ENCODE measurements at regions not wholly inside any gene's neighbourhood (a gene's known extent, or its start where the extent isn't known, plus 50 kb on each side); places are given as distances from the start of the nearest gene placed in this dataset.
"Not testable (repeated sequence)": the region's sequence is repeated elsewhere in the genome, so short reads cannot be mapped to it uniquely, and the experiment has no call there.

DNA sequence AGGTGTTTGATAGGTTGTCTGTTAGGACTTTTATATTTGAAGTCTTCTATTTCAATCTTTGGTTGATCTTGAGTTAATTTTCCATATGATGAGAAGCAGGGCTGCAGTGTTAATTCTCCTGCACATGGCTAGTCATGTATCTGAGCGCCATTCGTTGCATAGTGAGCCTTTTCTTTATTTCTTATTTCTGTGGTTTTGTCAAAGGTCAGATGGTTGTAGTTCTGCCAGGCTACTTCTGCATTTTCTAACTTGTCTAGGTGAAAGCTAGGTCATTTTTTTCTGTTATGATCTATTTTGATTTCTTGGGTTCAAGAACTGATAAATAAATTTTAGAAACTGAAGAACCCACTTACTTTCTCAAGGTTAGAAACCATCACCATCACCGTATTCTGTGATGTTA is 56.7 kb downstream of the CCDC74A start:
- FAIRE-seq (no peak), DNase-seq (ENCODE audit: insufficient read length, low spot score) (no peak)
- no peak for TF ChIP-seq POLR2A (IDR thresholded peaks at IDR 0.05; ENCODE audit: low read depth, low read length)

DNA sequence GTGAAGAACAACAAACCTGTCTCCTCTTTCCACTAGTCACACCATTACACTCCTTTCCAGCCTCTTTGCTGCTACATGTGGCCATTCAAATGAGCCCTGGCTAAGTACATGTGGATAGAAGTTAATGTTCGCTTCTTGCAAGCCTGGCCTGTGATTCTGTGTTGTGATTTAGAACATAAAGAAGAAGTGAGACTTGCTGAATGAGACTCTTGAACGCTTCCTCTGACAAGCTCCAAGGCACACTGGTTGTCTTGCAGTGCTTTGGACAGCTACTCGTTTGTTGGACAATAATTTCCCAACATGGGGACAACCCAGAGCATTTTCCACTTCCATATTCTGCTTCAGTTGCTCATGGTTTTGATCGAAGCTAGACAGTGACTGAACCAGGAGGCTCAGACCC is 57.3 kb downstream of the CCDC74A start:
- no peak for TF ChIP-seq POLR2A (IDR thresholded peaks at IDR 0.05; ENCODE audit: low read depth, low read length)
- DNase-seq (ENCODE audit: insufficient read length, low spot score) (no peak), FAIRE-seq (no peak)

DNA sequence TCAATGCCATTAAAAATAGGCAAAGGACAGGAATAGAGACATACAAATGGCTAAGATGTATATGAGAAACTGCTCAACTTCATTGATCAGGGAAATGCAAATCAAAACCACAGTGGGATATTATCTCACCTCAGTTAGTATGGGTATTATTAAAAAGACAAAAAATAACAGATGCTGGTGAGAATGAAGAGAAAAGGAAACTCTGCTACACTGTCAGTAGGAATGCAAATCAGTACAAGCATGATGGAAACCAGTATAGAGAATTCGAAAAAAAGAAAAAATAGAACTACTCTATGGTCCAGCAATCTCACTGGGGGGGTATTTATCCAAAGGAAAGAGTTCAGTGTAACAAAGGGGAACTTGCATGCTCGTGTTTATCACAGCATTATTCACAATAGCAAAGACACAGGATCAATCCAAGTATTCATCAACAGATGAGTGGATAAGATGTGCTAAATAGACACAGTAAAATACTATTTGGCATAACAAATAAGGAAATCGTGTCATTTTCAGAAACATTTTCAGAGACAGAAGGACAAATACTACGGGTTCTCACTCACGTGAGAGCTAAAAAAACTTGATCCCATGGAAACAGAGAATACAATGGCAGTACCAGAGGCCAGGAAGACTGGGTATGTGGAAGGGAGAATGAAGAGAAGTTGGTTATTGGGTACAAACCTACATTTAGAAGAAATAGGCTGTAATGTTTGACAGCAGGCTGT is 60.6 kb downstream of the CCDC74A start:
- FAIRE-seq (no peak), DNase-seq (ENCODE audit: insufficient read length, low spot score) (no peak)
- TF ChIP-seq POLR2A (IDR thresholded peaks at IDR 0.05; ENCODE audit: low read depth, low read length) = no peak

DNA sequence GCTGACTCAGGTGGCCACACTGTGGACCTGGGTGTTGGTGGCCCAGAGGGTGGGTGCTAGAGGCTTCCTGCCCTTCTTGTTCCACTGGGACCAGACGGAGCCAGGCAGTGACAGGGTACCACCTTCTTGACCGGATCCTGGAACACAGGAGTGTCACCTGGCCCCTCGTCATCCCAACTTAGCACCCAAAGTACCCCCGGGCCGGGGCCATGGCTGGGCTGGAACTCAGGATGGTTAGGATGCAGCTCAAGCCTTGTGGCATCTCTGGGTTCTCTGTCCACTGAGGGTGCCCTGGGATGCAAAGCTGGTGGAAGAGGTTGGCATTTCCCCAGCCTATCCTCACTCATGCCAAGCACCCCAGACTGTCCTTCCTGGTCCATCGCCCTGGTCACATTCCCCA is 61.4 kb downstream of the CCDC74A start:
- not testable (repeated sequence) for FAIRE-seq; DNase-seq (ENCODE audit: insufficient read length, low spot score)

DNA sequence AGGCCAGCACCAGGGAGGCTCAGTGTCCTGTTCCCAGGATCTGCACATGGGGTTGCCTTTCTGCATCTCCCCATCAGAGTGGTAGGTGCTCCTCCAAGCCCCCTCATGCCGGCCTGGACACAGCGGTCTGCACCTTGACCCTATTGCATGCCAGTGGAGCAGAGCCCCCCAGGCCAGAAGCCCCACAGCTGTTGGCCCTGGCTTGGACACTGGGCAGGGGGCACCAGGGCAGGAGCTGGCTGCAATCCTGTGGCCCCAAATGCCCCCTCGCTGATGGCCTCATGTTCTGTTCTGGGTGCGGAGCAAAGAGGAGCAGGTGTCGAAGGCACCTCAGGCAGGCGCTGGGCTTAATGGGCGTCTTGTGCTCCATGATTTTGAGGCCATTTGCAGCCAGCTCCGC is 62.7 kb downstream of the CCDC74A start:
- FAIRE-seq (no peak), DNase-seq (ENCODE audit: insufficient read length, low spot score) (no peak)
- no peak for TF ChIP-seq POLR2A (IDR thresholded peaks at IDR 0.05; ENCODE audit: low read depth, low read length)

DNA sequence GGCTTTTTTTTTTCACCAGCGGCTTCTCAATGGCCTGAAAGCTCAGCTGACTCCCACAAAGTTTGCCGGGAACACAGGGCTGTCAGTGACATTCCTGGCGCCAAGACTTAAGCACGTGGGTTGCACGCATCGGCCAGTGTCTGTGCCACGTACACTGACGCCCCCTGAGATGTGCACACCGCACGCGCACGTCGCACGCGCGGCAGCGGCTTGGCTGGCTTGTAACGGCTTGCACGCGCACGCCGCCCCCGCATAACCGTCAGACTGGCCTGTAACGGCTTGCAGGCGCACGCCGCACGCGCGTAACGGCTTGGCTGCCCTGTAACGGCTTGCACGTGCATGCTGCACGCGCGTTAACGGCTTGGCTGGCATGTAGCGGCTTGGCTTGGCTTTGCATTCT is 63.2 kb downstream of the CCDC74A start:
- no peak for FAIRE-seq
- TF ChIP-seq POLR2A (IDR thresholded peaks at IDR 0.05; ENCODE audit: low read depth, low read length) = no peak

DNA sequence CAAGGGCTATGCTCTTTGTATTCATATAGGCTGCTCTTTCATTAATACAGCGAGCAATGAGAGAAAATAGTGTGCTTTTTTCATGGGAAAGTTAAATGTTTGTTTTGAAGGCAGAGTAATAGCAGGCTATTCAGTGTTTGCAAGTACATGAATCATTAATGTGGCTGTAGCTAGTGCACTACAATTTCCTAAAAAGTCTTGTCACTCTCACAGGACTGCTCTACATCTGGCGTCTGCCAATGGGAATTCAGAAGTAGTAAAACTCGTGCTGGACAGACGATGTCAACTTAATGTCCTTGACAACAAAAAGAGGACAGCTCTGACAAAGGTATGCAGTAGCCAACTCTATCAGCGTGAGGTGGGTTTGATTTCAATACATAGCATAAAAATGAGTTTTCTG is 68.9 kb downstream of the CCDC74A start:
- DNase-seq (ENCODE audit: insufficient read length, low spot score); FAIRE-seq: not testable (repeated sequence)

More for the DNA sequence above, 63.2 kb downstream of the CCDC74A start:
- DNase-seq (ENCODE audit: insufficient read length, low spot score) = no peak

DNA sequence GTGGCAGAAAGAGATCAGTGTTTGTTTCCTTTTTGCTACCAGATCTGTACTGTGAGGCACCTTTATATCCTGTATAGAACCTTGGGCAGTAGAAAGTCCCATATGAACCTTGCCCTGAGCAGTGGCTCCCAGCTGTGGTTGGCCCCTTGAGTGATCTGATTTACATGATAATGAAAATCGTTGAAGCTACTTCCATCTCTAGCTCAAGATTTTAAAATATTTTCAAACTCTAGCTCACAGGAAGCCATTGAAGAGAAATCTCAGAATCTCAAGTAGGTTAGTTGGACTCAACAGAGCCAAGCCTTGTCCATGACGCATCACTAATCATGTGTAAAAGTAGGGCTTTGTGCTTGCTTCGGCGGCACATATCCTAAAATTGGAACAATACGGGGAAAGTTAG is 74.8 kb downstream of the CCDC74A start:
- FAIRE-seq; DNase-seq (ENCODE audit: insufficient read length, low spot score): not testable (repeated sequence)

DNA sequence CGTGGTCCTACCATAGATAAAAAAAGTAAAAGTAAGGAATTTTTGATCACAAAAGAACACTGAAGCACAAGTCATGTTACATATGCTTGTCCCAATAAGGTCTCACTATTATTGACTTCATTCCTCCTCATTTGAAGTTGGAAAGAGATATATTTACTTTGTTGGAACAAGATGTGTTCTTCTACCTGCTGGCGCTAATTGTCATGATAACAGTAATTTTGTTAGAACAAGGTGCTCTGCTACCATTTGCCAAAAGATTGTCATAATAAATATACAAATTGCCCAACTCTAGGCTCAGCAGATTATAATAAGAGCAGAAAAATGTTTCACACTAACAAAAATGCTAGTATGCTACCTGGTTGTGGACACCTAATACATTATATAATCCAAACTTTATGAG is 77.0 kb downstream of the CCDC74A start:
- not testable (repeated sequence) for DNase-seq (ENCODE audit: insufficient read length, low spot score); FAIRE-seq

DNA sequence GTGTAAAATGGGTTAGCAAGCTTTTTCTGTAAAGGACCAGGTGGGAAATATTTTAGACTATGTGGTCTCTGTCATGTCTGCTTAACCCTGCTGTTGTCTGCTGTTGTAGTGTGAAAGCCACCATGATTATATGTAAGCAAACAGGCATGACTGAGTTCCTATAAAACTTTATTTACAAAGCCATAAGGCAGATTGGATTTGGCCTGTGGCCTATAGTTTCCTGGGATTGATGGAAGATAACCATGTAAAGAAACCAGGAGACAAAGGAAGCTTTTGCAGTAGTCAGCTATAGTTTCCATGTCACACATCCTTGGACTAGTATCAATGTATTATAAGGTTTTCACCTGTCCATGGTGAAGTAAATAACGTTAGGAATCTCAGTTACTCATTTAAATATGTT is 78.7 kb downstream of the CCDC74A start:
- DNase-seq (ENCODE audit: insufficient read length, low spot score); FAIRE-seq: not testable (repeated sequence)

DNA sequence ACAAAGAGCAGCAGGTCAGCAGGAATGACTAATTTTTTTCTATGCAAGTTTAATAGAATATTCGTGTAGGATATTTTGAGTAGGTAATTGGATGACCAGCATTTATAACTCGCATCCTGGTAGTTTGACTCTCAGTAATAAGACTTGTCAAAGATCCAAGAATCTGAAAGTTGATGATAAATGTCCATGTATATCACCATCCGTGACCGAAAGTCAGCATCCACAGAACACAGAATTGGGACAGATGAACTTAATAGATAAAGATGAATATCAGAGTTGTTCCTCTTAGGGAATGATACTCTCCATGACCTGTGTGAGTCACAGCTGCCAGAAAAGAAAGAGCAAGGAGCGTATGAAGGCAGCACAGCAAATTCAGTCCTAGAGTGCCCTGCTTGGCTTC is 79.4 kb downstream of the CCDC74A start:
- not testable (repeated sequence) for FAIRE-seq

DNA sequence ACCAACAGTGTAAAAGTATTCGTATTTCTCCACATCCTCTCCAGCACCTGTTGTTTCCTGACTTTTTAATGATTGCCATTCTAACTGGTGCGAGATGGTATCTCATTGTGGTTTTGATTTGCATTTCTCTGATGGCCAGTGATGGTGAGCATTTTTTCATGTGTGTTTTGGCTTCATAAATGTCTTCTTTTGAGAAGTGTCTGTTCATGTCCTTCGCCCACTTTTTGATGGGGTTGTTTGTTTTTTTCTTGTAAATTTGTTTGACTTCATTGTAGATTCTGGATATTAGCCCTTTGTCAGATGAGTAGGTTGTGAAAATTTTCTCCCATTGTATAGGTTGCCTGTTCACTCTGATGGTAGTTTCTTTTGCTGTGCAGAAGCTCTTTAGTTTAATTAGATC is 86.9 kb downstream of the CCDC74A start:
- not testable (repeated sequence) for FAIRE-seq; DNase-seq (ENCODE audit: insufficient read length, low spot score)

More for the DNA sequence above, 79.4 kb downstream of the CCDC74A start:
- not testable (repeated sequence) for DNase-seq (ENCODE audit: insufficient read length, low spot score)

DNA sequence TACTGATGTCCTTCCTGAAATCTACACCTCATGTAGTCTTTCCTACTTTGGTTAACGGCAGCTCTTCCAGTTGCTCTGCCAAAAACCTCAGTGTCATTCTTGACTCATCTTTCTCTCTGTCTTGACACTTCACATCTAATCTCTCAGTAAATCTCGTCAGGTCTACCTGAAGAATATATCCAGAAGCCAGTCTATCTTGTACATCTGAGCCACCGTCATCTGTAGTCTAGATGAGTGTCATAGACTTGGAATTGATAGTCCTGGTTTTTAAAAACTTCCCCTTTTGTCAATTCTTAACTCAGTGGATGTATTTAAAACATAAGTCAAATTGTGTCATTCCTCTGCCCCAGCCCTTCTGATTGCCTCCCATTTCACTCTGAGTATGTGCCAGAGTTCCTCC is 90.6 kb downstream of the CCDC74A start:
- FAIRE-seq; DNase-seq (ENCODE audit: insufficient read length, low spot score): not testable (repeated sequence)

DNA sequence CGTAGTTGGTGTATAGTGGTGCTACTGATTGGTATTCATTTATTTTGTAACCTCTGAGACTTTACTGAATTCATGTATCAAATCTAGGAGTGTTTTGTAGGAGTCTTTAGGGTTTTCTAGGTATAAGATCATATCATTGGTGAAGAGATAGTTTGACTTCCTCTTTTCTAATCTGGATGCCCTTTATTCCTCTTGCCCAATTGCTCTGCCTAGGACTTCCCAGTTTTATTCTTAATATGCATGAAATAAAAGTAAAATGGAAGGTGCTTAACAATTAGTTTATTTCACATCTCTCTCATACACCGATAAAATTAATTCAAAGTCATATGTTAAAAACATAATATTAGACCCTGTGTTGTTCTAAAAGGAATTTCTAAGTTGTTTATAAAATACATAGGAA is 95.2 kb downstream of the CCDC74A start:
- not testable (repeated sequence) for FAIRE-seq

DNA sequence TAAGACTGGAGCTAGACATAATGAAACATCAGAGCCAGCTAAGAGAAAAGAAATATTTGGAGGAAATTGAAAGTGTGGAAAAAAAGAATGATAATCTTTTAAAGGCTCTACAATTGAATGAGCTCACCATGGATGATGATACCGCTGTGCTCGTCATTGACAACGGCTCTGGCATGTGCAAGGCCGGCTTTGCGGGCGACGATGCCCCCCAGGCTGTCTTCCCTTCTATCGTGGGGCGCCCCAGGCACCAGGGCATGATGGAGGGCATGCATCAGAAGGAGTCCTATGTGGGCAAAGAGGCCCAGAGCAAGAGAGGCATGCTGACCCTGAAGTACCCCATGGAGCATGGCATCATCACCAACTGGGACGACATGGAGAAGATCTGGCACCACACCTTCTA is 98.3 kb downstream of the CCDC74A start:
- FAIRE-seq; DNase-seq (ENCODE audit: insufficient read length, low spot score): not testable (repeated sequence)

More for the DNA sequence above, 95.2 kb downstream of the CCDC74A start:
- DNase-seq (ENCODE audit: insufficient read length, low spot score) = not testable (repeated sequence)

DNA sequence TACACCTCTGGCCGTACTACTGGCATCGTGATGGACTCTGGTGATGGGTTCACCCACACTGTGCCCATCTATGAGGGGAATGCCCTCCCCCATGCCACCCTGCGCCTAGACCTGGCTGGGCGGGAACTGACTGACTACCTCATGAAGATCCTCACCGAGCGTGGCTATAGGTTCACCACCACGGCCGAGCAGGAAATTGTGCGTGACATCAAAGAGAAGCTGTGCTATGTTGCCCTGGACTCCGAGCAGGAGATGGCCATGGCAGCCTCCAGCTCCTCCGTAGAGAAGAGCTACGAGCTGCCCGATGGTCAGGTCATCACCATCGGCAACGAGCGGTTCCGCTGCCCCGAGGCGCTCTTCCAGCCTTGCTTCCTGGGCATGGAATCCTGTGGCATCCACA is 98.9 kb downstream of the CCDC74A start:
- DNase-seq (ENCODE audit: insufficient read length, low spot score); FAIRE-seq: not testable (repeated sequence)

DNA sequence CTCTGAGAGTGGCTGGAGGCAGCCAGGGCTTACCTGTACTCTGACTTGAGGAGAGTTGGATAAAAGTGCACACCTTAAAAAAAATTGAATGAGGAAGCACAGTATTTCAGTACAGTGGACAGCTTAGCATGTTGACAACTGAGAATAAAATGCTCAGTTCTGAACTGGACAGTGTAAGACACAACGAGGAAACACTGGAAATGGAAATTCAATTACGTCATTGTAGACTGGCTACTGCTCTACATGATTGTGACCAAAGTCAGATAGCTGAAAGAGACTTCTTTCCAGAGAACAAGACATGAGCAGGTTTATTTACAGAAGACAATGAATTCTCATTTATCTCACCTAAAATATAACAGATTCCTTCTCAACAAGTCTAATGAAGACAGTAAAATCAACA is 100.1 kb downstream of the CCDC74A start:
- DNase-seq (ENCODE audit: insufficient read length, low spot score); FAIRE-seq: not testable (repeated sequence)

DNA sequence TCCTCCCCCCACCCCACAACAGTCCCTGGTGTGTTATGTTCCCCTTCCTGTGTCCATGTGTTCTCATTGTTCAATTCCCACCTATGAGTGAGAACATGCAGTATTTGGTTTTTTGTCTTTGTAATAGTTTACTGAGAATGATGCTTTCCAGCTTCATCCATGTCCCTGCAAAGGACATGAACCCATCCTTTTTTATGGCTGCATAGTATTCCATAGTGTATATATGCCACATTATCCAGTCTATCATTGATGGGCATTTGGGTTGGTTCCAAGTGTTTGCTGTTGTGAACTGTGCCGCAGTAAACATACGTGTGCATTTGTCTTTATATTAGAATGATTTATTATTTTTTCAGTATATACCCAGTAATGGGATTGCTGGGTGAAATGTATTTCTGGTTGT is 104.0 kb downstream of the CCDC74A start:
- DNase-seq (ENCODE audit: insufficient read length, low spot score) = not testable (repeated sequence)

DNA sequence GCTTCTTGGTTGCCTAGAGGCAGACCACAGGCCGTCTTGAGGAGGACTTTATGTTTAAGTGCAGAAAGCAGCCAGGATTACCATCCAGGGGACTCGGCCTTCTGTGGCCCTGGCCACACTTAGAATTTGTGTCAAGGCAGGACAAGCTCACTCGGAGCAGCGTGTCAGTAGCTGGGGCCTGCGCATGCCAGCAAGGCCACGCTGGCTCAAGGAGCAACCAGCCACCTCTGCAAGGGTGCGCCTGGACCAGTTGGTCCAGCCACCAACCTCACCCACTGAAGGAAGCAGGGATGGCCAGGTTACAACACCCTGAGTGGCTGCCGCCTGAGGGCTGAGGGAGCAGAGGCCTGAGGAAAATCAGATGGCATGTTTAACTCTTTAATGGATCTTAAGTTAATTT is 105.7 kb downstream of the CCDC74A start:
- FAIRE-seq; DNase-seq (ENCODE audit: insufficient read length, low spot score): not testable (repeated sequence)

More for the DNA sequence above, 104.0 kb downstream of the CCDC74A start:
- not testable (repeated sequence) for FAIRE-seq

DNA sequence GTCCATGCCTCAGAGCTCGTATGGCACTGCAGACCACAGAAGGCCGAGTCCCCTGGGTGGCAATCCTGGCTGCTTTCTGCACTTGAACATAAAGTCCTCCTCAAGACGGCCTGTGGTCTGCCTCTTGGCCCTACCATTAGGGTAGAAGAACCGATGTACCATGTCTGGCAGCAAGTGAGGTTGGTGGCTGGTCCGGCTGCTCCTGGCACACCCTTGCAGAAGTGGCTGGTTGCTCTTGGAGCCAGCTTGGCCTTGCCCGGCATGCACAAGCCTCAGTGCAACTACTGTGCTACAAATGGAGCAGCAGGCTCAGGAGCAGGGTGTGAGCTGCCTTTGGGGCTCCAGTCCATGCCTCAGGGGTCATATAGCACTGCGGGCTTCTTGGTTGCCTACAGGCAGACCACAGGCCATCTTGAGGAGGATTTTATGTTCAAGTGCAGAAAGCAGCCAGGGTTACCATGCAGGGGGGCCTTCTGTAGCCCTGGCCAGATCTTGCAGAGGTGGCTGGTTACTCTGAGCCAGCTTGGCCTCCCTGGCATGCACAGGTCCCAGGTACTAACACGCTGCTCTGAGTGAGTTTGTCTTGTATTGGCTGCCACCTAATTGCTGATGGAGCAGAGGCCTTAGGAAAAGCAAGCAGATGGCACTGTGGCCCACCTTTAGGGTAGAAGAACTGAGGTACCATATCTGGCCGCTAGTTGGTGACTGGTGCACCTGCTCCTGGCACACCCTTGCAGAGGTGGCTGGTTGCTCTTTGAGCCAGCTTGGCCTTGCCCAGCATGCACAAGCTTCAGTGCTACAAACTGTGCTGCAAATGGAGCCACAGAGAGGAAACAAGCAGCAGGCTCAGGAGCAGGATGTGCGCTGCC is 106.4 kb downstream of the CCDC74A start:
- DNase-seq (ENCODE audit: insufficient read length, low spot score); FAIRE-seq: not testable (repeated sequence)
